GM23338 (cell line): ENCODE measurements at regions not wholly inside any gene's neighbourhood (a gene's known extent, or its start where the extent isn't known, plus 50 kb on each side); places are given as distances from the start of the nearest gene placed in this dataset.

Experiments
- CREB1 ChIP-seq: fragments of 250-450 bp; sonication (Bioruptor Pico); IDR thresholded peaks from 2 replicates; pipeline ENCODE4 v1.5.0; 2020; ENCODE audit warnings: low read depth, mild to moderate bottlenecking, moderate library complexity
- EZH2 ChIP-seq: fragments of 200-600 bp; sonication (generic); IDR thresholded peaks from one replicate; pipeline ENCODE4 v1.8.0; 2017; ENCODE audit warnings: antibody characterized with exemption, mild to moderate bottlenecking, low read depth; ENCODE audit not compliant: unreplicated experiment
- POLR2AphosphoS5 ChIP-seq: IDR thresholded peaks from 2 replicates; pipeline ENCODE4 v1.6.1; 2016; ENCODE audit warnings: antibody characterized with exemption, low read depth
- TF ChIP-seq, protein P1 (sequence below), 2 experiments: fragments of 200-600 bp in 1 of 2; sonication (generic) in 1 of 2; conservative IDR thresholded peaks; 2 replicates each; pipeline versions ENCODE4 v1.5.1 to v1.6.1; 2016 to 2017; ENCODE audit warnings: antibody characterized with exemption in 2 of 2, low read depth in 2 of 2, mild to moderate bottlenecking in 2 of 2, moderate library complexity in 1 of 2

- TF ChIP-seq, protein P1, sequence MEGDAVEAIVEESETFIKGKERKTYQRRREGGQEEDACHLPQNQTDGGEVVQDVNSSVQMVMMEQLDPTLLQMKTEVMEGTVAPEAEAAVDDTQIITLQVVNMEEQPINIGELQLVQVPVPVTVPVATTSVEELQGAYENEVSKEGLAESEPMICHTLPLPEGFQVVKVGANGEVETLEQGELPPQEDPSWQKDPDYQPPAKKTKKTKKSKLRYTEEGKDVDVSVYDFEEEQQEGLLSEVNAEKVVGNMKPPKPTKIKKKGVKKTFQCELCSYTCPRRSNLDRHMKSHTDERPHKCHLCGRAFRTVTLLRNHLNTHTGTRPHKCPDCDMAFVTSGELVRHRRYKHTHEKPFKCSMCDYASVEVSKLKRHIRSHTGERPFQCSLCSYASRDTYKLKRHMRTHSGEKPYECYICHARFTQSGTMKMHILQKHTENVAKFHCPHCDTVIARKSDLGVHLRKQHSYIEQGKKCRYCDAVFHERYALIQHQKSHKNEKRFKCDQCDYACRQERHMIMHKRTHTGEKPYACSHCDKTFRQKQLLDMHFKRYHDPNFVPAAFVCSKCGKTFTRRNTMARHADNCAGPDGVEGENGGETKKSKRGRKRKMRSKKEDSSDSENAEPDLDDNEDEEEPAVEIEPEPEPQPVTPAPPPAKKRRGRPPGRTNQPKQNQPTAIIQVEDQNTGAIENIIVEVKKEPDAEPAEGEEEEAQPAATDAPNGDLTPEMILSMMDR (conservative IDR thresholded peaks at IDR 0.05; ENCODE audit: low read depth in 2 of 2) = no peak
- no peak for TF ChIP-seq CREB1 (CRISPR knock-in tag)
- TF ChIP-seq EZH2 = no peak
- TF ChIP-seq POLR2AphosphoS5 = no peak
Observed at GRCh38 chr4:140238351-140239056, 84.5 kb upstream of the MAML3 start.
